Uterus (tissue), 2 donors: ENCODE measurements at regions not wholly inside any gene's neighbourhood (a gene's known extent, or its start where the extent isn't known, plus 50 kb on each side); places are given as distances from the start of the nearest gene placed in this dataset.

Source experiments
- CTCF ChIP-seq, 4 experiments: fragments of 200-600 bp in 2 of 4; fragments of 450-650 bp in 2 of 4; sonication (generic) in 2 of 4; IDR thresholded peaks; one replicate each; pipeline ENCODE4 v1.5.1; 2016 to 2019; ENCODE audit warnings: antibody characterized with exemption in 4 of 4, mild to moderate bottlenecking in 2 of 4, moderate library complexity in 1 of 4
- POLR2A ChIP-seq, 2 donors: fragments of 450-650 bp; IDR thresholded peaks; one replicate each; pipeline ENCODE4 v1.6.1; 2016; ENCODE audit warnings: antibody characterized with exemption in 2 of 2, mild to moderate bottlenecking in 1 of 2, moderate library complexity in 1 of 2

GRCh38 chr6:155755452-155755851 lies 299.8 kb upstream of the NOX3 start:
- TF ChIP-seq POLR2A (IDR thresholded peaks at IDR 0.05): no peak
- no peak for TF ChIP-seq CTCF (IDR thresholded peaks at IDR 0.05)
